ENCODE measurements at regions not wholly inside any gene's neighbourhood (a gene's known extent, or its start where the extent isn't known, plus 50 kb on each side); places are given as distances from the start of the nearest gene placed in this dataset.

GRCh38 chr16:86931410-86931941 lies 353.1 kb downstream of the FOXL1 start:
- H3K9me3 Mint-ChIP-seq = no peaks in the 10 kb centered on the region
- ATAC-seq = no peak
- no peaks in the 10 kb centered on the region for H3K36me3 Mint-ChIP-seq
- Histone ChIP-seq H3K36me3 (ENCODE audit: control insufficient read depth, insufficient read depth, low read length) (no peaks in the 10 kb centered on the region), H3K4me3 (ENCODE audit: low read length) (no peak overlapping the region), H3K27ac (ENCODE audit: low read length) (no peak overlapping the region), H3K27me3 (ENCODE audit: control insufficient read depth, insufficient read depth, low read length) (peaks cover 22% of the 10 kb centered on the region), H3K4me1 (ENCODE audit: control insufficient read depth, insufficient read depth, low read length) (peaks cover 3% of the 10 kb centered on the region), H3K9me3 (ENCODE audit: control insufficient read depth, insufficient read depth, low read length) (no peaks in the 10 kb centered on the region)
- no peak for DNase-seq
- intact Hi-C loops (cut with micrococcal nuclease) = no loop called here
- 75% methylated on average over 26 of the region's 26 CpGs for WGBS (ENCODE audit: insufficient coverage)
- H3K27me3 Mint-ChIP-seq (ENCODE audit: low read depth in 2 of 2) = peaks cover 34 to 38% of the 10 kb centered on the region in 2 donors
- no peak overlapping the region for H3K27ac Mint-ChIP-seq
- H3K4me1 Mint-ChIP-seq = peaks cover 6 to 21% of the 10 kb centered on the region in 2 donors
- no peak for TF ChIP-seq CTCF (IDR thresholded peaks at IDR 0.05)
- H3K4me3 Mint-ChIP-seq = no peak overlapping the region

GRCh38 chr16:86932130-86932982 lies 354.0 kb downstream of the FOXL1 start:
- TF ChIP-seq CTCF (IDR thresholded peaks at IDR 0.05) = no peak

GRCh38 chr16:86934581-86935375 lies 356.4 kb downstream of the FOXL1 start:
- H3K9me3 ChIP-seq (ENCODE audit: control insufficient read depth, insufficient read depth, low read length) = no peaks in the 10 kb centered on the region
- no peak overlapping the region for H3K4me3 ChIP-seq (ENCODE audit: low read length)
- ATAC-seq = no peak
- peaks cover 22 to 28% of the 10 kb centered on the region in 2 donors for H3K27me3 Mint-ChIP-seq (ENCODE audit: low read depth in 2 of 2)
- peaks cover 3% of the 10 kb centered on the region for H3K4me1 ChIP-seq (ENCODE audit: control insufficient read depth, insufficient read depth, low read length)
- no peaks in the 10 kb centered on the region for H3K36me3 ChIP-seq (ENCODE audit: control insufficient read depth, insufficient read depth, low read length)
- WGBS (ENCODE audit: insufficient coverage) = 23% methylated on average over 27 of the region's 27 CpGs
- no peaks in the 10 kb centered on the region for H3K9me3 Mint-ChIP-seq
- no peaks in the 10 kb centered on the region for H3K36me3 Mint-ChIP-seq
- no peak overlapping the region for H3K27ac ChIP-seq (ENCODE audit: low read length)
- H3K27ac Mint-ChIP-seq = no peak overlapping the region
- peaks cover 5% of the 10 kb centered on the region for H3K27me3 ChIP-seq (ENCODE audit: control insufficient read depth, insufficient read depth, low read length)
- no peak overlapping the region for H3K4me3 Mint-ChIP-seq
- intact Hi-C loops (cut with micrococcal nuclease) = no loop called here
- no peak for DNase-seq
- H3K4me1 Mint-ChIP-seq = peaks cover 6 to 14% of the 10 kb centered on the region in 2 donors
- TF ChIP-seq CTCF (IDR thresholded peaks at IDR 0.05) = no peak

More at GRCh38 chr16:86932130-86932982, 354.0 kb downstream of the FOXL1 start:
- Histone ChIP-seq H3K4me3 (ENCODE audit: low read length) (no peak overlapping the region), H3K27ac (ENCODE audit: low read length) (no peak overlapping the region), H3K9me3 (ENCODE audit: control insufficient read depth, insufficient read depth, low read length) (no peaks in the 10 kb centered on the region), H3K27me3 (ENCODE audit: control insufficient read depth, insufficient read depth, low read length) (peaks cover 19% of the 10 kb centered on the region), H3K36me3 (ENCODE audit: control insufficient read depth, insufficient read depth, low read length) (no peaks in the 10 kb centered on the region), H3K4me1 (ENCODE audit: control insufficient read depth, insufficient read depth, low read length) (peaks cover 3% of the 10 kb centered on the region)
- Mint-ChIP-seq H3K9me3 (no peaks in the 10 kb centered on the region), H3K27me3 (ENCODE audit: low read depth in 2 of 2) (peaks cover 38 to 44% of the 10 kb centered on the region in 2 donors), H3K36me3 (no peaks in the 10 kb centered on the region), H3K4me3 (no peak overlapping the region), H3K27ac (no peak overlapping the region), H3K4me1 (peaks cover 6 to 21% of the 10 kb centered on the region in 2 donors)
- no peak for DNase-seq
- intact Hi-C loops (cut with micrococcal nuclease) = no loop called here
- ATAC-seq = peak in 1 of 3 donors; percentile 42
- WGBS (ENCODE audit: insufficient coverage) = 89% methylated on average over 8 of the region's 8 CpGs

Measured in natural killer cell (primary cell).